ENCODE measurements at regions not wholly inside any gene's neighbourhood (a gene's known extent, or its start where the extent isn't known, plus 50 kb on each side); places are given as distances from the start of the nearest gene placed in this dataset.
"Not testable (repeated sequence)": the region's sequence is repeated elsewhere in the genome, so short reads cannot be mapped to it uniquely, and the experiment has no call there.

DNA sequence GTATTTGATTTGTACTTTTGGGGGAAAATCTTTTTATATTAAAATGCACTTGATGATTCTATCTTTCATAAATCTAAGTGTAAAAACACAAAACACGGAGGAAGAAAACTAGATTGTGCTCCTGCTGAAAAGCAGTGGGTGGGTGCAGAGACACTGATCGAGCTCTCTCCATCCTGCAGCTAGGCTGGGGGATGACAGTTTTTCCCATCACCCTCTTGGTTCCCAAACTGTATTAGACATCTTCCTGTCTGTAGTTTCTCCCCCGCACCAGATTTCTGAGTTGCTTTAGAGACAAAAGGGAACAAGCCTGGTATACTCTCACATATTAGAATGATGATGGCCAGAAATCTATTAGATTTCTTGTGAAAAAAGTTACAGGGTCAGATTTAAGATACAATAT is 99.6 kb downstream of the FAM114A2 start:
- DNase-seq (ENCODE audit: low read depth), result no peak

DNA sequence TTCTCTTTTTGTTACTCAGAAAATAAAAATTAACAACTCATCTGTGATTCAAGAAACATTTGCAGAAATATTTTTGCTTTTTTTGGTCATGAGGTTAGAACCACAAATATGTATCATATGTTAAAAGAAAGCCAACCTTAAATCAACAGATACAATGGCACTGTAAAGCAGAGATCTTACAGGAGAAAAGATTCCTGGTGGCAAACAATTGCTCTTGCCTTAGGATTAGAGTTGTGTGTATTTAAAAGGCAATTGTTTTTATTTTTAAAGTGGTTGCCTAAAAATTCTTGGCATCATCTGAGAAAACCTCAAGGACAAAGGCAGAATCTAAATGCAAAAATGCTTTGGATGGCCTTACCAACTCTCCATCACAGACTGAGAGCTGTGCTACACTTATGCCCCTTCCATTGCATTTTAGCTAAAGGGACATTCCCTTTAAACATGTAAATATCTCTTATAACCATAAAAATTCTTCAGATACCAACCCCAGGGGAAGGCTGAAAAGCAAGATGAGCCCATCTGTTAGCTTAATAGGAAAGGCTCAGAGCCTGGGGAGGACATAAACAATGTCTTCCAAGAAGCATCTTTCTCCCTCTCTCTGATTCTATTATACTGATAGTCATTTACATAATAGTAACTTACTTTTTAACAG is 100.4 kb downstream of the FAM114A2 start:
- no peak for DNase-seq (ENCODE audit: low read depth)

GRCh38 chr5:153937661-153938060 is 101.0 kb downstream of the FAM114A2 start:
- no peak for DNase-seq (ENCODE audit: low read depth)

- not testable (repeated sequence) for DNase-seq (ENCODE audit: low read depth)
Observed at GRCh38 chr5:153935151-153935550, 103.6 kb downstream of the FAM114A2 start.

DNA sequence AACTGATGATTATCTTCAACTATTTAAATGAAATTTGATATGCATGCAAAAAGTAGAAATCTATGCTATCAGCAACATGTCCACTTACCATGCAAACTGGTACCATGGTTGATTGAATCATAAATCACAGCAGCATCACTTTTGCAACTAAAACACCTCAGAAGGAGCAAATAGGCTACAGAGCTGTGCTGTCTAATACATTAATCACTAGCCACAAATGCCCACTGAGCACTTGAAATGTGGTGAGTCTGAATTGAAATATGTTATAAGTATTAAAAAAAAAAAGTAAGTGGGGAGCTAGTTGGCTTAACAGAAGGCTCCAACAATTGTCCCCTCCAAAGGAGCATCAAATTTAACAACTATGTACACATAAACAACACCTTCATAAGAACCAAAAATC is 112.5 kb downstream of the FAM114A2 start:
- peak; percentile 30 for DNase-seq (ENCODE audit: low read depth)

DNA sequence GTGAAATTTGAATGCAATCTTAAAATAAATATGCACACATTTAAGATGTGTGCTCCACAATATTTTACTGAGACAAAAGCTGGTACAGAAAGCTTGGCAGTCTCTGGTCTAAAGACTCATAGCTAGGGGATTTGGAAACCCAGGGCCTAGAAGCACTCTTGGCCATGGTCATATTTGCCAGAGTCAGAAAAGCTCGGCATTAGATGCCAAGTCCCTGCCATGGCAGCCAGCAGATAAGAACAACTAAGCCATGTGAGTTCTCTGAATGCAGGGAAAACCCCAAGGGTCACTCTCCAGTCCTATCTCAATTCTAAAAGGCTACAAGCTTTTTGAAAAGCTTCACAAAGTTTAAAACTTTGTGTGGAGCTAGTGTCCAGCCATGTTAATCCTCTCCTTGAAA is 119.5 kb downstream of the FAM114A2 start:
- DNase-seq (ENCODE audit: low read depth), result no peak

- DNase-seq (ENCODE audit: low read depth), result no peak
Observed at GRCh38 chr5:153907170-153907775, 131.4 kb downstream of the FAM114A2 start.

DNA sequence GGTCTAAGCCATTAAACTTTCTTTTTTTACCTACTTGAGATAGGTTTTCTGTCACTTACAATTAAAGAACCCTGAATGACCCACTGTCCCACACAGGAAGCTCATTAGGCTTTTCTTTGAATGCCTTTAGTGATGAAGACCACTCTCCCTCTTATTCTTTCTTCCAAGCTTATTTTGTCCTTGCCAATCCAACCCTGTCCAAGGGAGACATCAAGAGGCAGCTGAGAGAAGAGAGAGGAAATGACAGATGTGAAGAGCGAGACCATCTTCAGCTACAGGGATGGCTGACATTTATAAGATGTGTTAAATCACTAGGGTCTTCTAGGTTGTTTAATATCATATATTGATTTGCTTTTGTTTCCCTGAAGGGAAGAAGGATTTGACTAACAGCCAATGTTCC is 133.5 kb downstream of the FAM114A2 start:
- no peak for DNase-seq (ENCODE audit: low read depth)

- DNase-seq (ENCODE audit: low read depth), result no peak
Observed at GRCh38 chr5:153903321-153903720, 135.4 kb downstream of the FAM114A2 start.

DNA sequence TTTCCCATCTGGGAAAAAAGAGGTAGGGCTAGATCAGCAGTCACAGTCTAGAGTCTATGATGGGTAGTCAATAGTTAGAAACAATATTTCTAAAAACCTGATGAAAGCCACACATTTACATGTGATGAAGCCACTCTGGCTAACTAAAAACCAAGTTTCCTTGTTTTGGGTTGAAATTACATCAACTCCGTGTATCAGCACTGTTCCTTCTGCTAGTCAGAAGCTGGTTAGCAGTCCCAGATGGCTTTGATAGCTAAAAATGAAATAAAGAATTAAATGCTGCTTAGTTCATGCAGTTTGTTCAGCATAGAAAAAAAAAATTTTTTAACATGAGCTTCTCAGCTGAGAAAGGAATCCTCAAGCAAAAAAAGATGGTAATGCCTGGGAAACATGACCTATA is 136.7 kb downstream of the FAM114A2 start:
- no peak for DNase-seq (ENCODE audit: low read depth)

DNA sequence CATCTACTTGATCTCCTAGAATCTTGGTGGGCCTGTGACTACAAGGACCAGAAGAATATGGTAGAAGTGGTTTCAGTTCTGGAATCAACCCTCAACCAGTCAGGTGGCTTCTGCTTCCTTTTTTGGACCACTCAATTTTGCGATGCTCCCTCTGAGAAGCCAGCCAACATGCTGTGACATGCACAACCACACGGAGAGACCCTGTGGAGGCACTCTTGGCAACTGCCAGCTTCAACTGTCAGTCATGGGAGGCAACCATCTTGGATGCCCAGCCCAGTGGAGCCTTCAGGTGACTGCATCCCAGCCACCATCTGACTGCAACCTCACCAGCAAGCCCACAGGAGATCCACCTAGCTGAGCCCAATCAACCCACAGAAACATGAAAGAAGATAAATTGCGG is 137.3 kb downstream of the FAM114A2 start:
- no peak for DNase-seq (ENCODE audit: low read depth)

DNA sequence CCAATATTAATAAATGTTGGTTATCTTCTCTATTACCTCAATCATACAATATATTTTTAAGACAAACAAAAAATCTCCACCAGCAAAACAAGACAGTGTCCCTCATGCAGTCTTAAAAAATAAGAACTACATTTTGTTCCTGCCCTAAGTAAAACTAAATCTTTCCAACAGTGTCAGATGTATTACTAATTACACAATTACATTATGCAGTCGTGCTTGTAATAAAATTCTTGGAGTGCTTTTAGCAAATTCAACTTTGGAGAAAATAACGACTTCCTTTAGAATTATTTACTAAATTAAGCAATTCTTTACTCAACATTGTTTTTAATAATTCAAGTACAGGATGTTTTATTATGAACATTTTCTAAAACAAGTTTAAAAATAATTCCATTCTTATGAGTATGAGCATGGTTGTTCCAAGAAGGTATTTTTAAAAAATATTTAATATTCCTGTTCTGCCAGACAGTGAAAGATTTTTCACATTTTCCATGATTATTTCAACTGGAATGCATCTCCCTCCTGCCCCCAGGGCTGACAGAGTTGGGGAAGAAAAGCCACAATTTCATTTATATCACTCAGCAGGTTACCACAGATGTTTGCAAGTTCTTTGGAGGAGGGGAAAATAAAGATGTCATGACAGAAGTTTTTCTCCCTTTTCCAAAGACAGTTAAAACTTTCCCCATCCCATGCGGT is 137.9 kb downstream of the FAM114A2 start:
- DNase-seq (ENCODE audit: low read depth), result peak; percentile 91

DNA sequence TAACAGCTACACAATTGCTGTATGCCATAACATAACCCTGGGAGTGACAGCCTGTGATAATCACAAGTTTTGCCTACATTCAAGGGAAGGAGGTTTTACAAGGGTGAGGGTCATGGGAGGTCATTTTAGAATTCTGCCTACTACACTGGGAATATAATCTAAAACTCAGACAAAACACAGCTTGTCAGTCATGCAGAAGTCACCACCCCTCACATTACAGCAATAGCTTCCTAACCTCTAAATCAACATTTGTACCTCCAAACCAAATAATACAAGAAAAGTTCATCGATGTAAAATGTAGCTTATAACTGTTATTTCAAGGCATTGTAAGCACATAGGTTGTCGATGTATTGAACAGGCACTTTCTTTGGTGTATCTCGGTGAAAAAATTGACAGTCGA is 139.0 kb downstream of the FAM114A2 start:
- DNase-seq (ENCODE audit: low read depth), result no peak

DNA sequence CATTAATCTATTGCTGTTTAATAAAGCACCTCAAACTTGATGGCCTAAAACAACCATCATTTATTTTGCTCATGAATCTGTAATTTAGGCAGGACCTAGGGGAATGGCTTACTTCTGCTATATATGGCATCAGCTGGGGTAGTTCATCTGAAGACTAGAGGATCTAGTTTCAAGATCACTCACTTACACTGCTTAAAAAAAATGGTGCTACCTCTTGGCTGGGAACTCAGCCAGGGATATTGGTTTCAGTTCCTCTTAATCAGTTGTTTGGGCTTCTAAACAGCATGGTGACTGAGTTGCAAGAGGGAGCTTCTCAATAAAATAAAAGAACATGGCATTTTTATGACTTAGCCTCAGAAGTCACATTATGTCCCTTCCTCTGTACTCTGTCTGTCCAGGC is 142.0 kb downstream of the FAM114A2 start:
- no peak for DNase-seq (ENCODE audit: low read depth)

DNA sequence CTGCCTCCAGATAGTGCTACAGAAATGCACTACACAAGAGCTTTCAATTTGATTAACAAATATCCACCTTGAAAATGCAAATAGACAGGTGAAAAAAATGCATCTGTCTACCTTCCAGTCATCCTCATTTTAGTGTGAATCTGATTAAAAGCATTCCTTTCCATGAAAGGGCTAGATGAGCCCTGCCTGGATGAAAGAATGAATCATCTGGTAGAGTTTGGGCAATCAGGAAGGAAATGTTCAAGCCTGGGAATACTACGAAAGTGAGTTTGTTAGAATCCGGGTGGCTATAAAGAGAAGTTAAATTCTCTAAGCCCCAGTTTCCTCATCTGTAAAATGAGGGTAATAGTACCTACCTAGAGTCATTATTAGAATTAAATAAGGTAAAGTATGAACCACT is 142.6 kb downstream of the FAM114A2 start:
- DNase-seq (ENCODE audit: low read depth), result no peak

- no peak for DNase-seq (ENCODE audit: low read depth)
Observed at GRCh38 chr5:153895266-153895665, 143.4 kb downstream of the FAM114A2 start.

- no peak for DNase-seq (ENCODE audit: low read depth)
Observed at GRCh38 chr5:153893817-153894216, 144.9 kb downstream of the FAM114A2 start.

DNA sequence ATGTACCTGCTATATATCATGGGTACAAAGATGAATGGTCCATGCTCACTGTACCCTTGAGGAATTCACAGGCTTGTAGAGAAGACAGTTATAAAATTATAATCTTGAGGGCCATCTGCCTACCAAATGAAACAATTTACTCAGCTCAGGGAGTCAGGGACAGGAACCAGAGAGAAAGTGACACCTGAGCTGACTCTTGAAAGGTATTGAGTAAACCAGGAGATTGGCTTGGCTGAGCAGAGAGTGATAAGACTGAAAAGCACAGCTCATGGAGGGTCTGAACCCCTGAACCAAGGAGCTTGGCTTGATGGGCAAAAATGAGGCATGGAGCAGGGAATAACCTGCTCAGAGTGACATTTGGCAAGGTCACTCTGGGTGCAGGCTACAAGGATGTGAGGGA is 147.3 kb downstream of the FAM114A2 start:
- no peak for DNase-seq (ENCODE audit: low read depth)

- DNase-seq (ENCODE audit: low read depth), result no peak
Observed at GRCh38 chr5:153888781-153889180, 149.9 kb downstream of the FAM114A2 start.

- no peak for DNase-seq (ENCODE audit: low read depth)
Observed at GRCh38 chr5:153885141-153885540, 153.6 kb downstream of the FAM114A2 start.

GRCh38 chr5:153884612-153884957 is 154.1 kb downstream of the FAM114A2 start:
- DNase-seq (ENCODE audit: low read depth), result no peak

GRCh38 chr5:153883854-153884611 is 154.7 kb downstream of the FAM114A2 start:
- DNase-seq (ENCODE audit: low read depth), result peak; percentile 54

DNA sequence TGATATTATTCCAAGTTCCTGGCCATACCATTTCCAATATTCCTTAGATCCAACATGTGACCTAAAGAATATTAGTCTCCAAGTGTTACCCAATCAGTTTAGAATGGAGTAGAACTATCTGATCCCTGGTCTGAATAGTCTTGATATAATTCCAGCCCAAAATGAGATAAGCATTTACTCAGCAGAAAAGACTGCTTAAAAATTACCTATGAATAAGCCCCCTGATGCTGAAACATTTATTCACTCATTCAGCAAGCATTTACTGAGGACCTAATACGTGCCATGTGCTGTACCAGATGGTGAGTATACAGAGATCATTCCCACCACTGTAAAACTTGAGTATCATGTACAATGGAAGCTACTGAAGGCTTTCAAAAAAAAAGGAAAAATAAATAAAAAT is 157.0 kb downstream of the FAM114A2 start:
- DNase-seq (ENCODE audit: low read depth), result peak; percentile 50

All from HS-5 (cell line).